H1 (cell line): ENCODE measurements at regions not wholly inside any gene's neighbourhood (a gene's known extent, or its start where the extent isn't known, plus 50 kb on each side); places are given as distances from the start of the nearest gene placed in this dataset.
A peak's percentile ranks its signal among the peaks of the same experiment; 100 is the strongest.

Source experiments
- CTCF ChIA-PET: fragments of 300-600 bp; sonication (Branson Sonifier 250); formaldehyde crosslinking; loops from one replicate; lab custom pipeline; 2021; ENCODE audit not compliant: partially characterized antibody; lab: Charles Lee
- POLR2A ChIA-PET: fragments of 300-600 bp; sonication (Branson Sonifier 250); formaldehyde crosslinking; loops from one replicate; lab custom pipeline; 2021; ENCODE audit warnings: inconsistent platforms; ENCODE audit not compliant: partially characterized antibody; lab: Charles Lee
- DNase-seq, 2 experiments: peaks; one replicate each; pipeline versions ENCODE4 v3.0.0 to v3.0.0-alpha.2; 2010 to 2022; ENCODE audit warnings: low spot score in 2 of 2, low read depth in 1 of 2, mixed read lengths in 1 of 2
- FAIRE-seq: peaks from 2 replicates; lab custom pipeline; 2011; peaks lifted over from hg19 to GRCh38; lab: Jason Lieb, UNC
- H2AFZ ChIP-seq: 2 replicates; pipeline ENCODE4 v1.8.1; 2012; ENCODE audit warnings: low read length, inconsistent platforms
- H2AK5ac ChIP-seq: 2 replicates; pipeline ENCODE4 v1.6.1; 2013; ENCODE audit warnings: low read depth, low read length
- H2BK120ac ChIP-seq: replicated peaks from 2 replicates; pipeline ENCODE3; 2013; ENCODE audit warnings: low read depth, low read length, inconsistent platforms
- H2BK12ac ChIP-seq: 2 replicates; pipeline ENCODE4 v1.6.1; 2013; ENCODE audit warnings: low read depth, low read length
- H2BK15ac ChIP-seq: 2 replicates; pipeline ENCODE4 v1.6.1; 2013; ENCODE audit warnings: low read length
- H2BK20ac ChIP-seq: 2 replicates; pipeline ENCODE4 v1.6.1; 2013; ENCODE audit warnings: low read length
- H2BK5ac ChIP-seq: 2 replicates; pipeline ENCODE4 v1.6.1; 2013; ENCODE audit warnings: low read depth, low read length
- H3K14ac ChIP-seq: 2 replicates; pipeline ENCODE4 v1.6.1; 2013; ENCODE audit warnings: inconsistent platforms; ENCODE audit not compliant: insufficient read length
- H3K18ac ChIP-seq: 2 replicates; pipeline ENCODE4 v1.6.1; 2013; ENCODE audit warnings: low read length; ENCODE audit errors: extremely low read depth
- H3K23ac ChIP-seq: 2 replicates; pipeline ENCODE4 v1.6.1; 2013; ENCODE audit warnings: inconsistent platforms; ENCODE audit not compliant: insufficient read length
- H3K23me2 ChIP-seq: 2 replicates; pipeline ENCODE4 v1.6.1; 2013; ENCODE audit warnings: low read depth, low read length
- H3K27ac ChIP-seq: 2 replicates; pipeline ENCODE4 v1.6.1; 2011; ENCODE audit warnings: low read depth, low read length, inconsistent platforms
- H3K27me3 ChIP-seq, 4 experiments: replicated peaks in 1 of 4; 1 replicate in 1 of 4; 2 replicates in 3 of 4; pipeline versions ENCODE4 v1.6.1 to v1.8.1; 2011 to 2013; ENCODE audit warnings: low read length in 3 of 4, mild to moderate bottlenecking in 3 of 4, inconsistent platforms in 2 of 4, mixed read lengths in 2 of 4, moderate library complexity in 1 of 4; ENCODE audit not compliant: control insufficient read depth in 3 of 4, insufficient read depth in 3 of 4; ENCODE audit errors: extremely low read depth in 1 of 4
- H3K36me3 ChIP-seq, 4 experiments: 2 replicates each; pipeline versions ENCODE4 v1.6.1 to v1.8.1; 2011 to 2013; ENCODE audit warnings: mild to moderate bottlenecking in 4 of 4, low read length in 3 of 4, moderate library complexity in 2 of 4, control low read depth in 1 of 4, inconsistent platforms in 1 of 4; ENCODE audit not compliant: insufficient read depth in 4 of 4, control insufficient read depth in 2 of 4
- H3K4ac ChIP-seq: replicated peaks from 2 replicates; pipeline ENCODE3; 2013; ENCODE audit warnings: low read length, low read depth, mixed read lengths, inconsistent platforms; ENCODE audit not compliant: insufficient read length
- H3K4me1 ChIP-seq, 4 experiments: replicated peaks in 1 of 4; 1 replicate in 1 of 4; 2 replicates in 3 of 4; pipeline versions ENCODE4 v1.6.1 to v1.8.1; 2011 to 2013; ENCODE audit warnings: low read length in 3 of 4, inconsistent platforms in 2 of 4, mixed read lengths in 1 of 4; ENCODE audit not compliant: insufficient read depth in 4 of 4, control insufficient read depth in 3 of 4
- H3K4me2 ChIP-seq, 2 experiments: 2 replicates each; pipeline versions ENCODE4 v1.6.1 to v1.8.1; 2011 to 2013; ENCODE audit warnings: low read depth in 2 of 2, low read length in 2 of 2, control low read depth in 1 of 2, inconsistent platforms in 1 of 2, mild to moderate bottlenecking in 1 of 2; ENCODE audit not compliant: insufficient read depth in 1 of 2
- H3K4me3 ChIP-seq, 4 experiments: fragments of 200-600, 300-600 bp in 1 of 4; sonication (generic), shearing (Covaris generic), sonication (Bioruptor Twin) in 1 of 4; 2 replicates each; pipeline versions ENCODE4 v1.5.1 to v1.8.1; 2011 to 2016; ENCODE audit warnings: low read length in 4 of 4, low read depth in 3 of 4, control low read depth in 2 of 4, inconsistent platforms in 2 of 4, mild to moderate bottlenecking in 2 of 4, mixed read lengths in 1 of 4, moderate library complexity in 1 of 4; ENCODE audit not compliant: insufficient read depth in 2 of 4; ENCODE audit errors: extremely low read depth in 1 of 4
- H3K56ac ChIP-seq: replicated peaks from 2 replicates; pipeline ENCODE3; 2013; ENCODE audit warnings: low read depth, mild to moderate bottlenecking, mixed read lengths, low read length, inconsistent platforms; ENCODE audit not compliant: insufficient read length
- H3K79me1 ChIP-seq: 2 replicates; pipeline ENCODE4 v1.6.1; 2013; ENCODE audit warnings: low read depth, low read length, control low read depth
- H3K79me2 ChIP-seq, 2 experiments: 2 replicates each; pipeline versions ENCODE4 v1.6.1 to v1.8.1; 2012 to 2013; ENCODE audit warnings: low read length in 2 of 2, mild to moderate bottlenecking in 2 of 2, inconsistent platforms in 1 of 2; ENCODE audit not compliant: insufficient read depth in 2 of 2, control insufficient read depth in 1 of 2
- H3K9ac ChIP-seq, 4 experiments: replicated peaks in 1 of 4; 1 replicate in 1 of 4; 2 replicates in 3 of 4; pipeline versions ENCODE4 v1.6.1 to v1.8.1; 2011 to 2013; ENCODE audit warnings: low read depth in 3 of 4, low read length in 3 of 4, control low read depth in 2 of 4, mild to moderate bottlenecking in 2 of 4, moderate library complexity in 2 of 4, inconsistent platforms in 1 of 4; ENCODE audit errors: extremely low read depth in 1 of 4
- H3K9me3 ChIP-seq, 2 experiments: 2 replicates each; pipeline versions ENCODE4 v1.6.1 to v1.8.1; 2012 to 2013; ENCODE audit warnings: mild to moderate bottlenecking in 2 of 2, moderate library complexity in 2 of 2, control low read depth in 1 of 2, inconsistent platforms in 1 of 2, low read depth in 1 of 2, low read length in 1 of 2, mixed read lengths in 1 of 2; ENCODE audit not compliant: insufficient read depth in 2 of 2
- H4K20me1 ChIP-seq, 2 experiments: replicated peaks in 1 of 2; 2 replicates each; pipeline versions ENCODE3 to v1.8.1; 2011 to 2013; ENCODE audit warnings: inconsistent platforms in 2 of 2, low read length in 2 of 2, mild to moderate bottlenecking in 1 of 2; ENCODE audit not compliant: insufficient read depth in 2 of 2, control insufficient read depth in 1 of 2
- H4K5ac ChIP-seq: 2 replicates; pipeline ENCODE4 v1.6.1; 2013; ENCODE audit warnings: low read length, low read depth, mixed read lengths, inconsistent platforms; ENCODE audit not compliant: insufficient read length
- H4K8ac ChIP-seq: 2 replicates; pipeline ENCODE4 v1.8.0; 2013; ENCODE audit warnings: mild to moderate bottlenecking, moderate library complexity, low read length, inconsistent platforms; ENCODE audit not compliant: insufficient read depth; ENCODE audit errors: extremely low read depth
- H4K91ac ChIP-seq: replicated peaks from 2 replicates; pipeline ENCODE3; 2013; ENCODE audit warnings: low read length, mixed read lengths, inconsistent platforms; ENCODE audit not compliant: insufficient read length
- EP300 ChIP-seq, 2 experiments: IDR thresholded peaks; 1 replicate in 1 of 2; 2 replicates in 1 of 2; pipeline ENCODE4 v1.6.1; 2011 to 2012; ENCODE audit warnings: low read depth in 2 of 2, low read length in 2 of 2, mild to moderate bottlenecking in 2 of 2, borderline replicate concordance in 1 of 2, inconsistent platforms in 1 of 2, moderate library complexity in 1 of 2
- MAFK ChIP-seq: IDR thresholded peaks from 2 replicates; pipeline ENCODE4 v1.6.1; 2012; ENCODE audit warnings: low read depth, mild to moderate bottlenecking, improper control_type of control experiment, low read length
- NANOG ChIP-seq: IDR thresholded peaks from 2 replicates; pipeline ENCODE4 v1.6.1; 2011; ENCODE audit warnings: low read length, low read depth, mild to moderate bottlenecking, inconsistent platforms; ENCODE audit not compliant: insufficient read depth, poor library complexity, severe bottlenecking
- RAD21 ChIP-seq, 2 experiments: IDR thresholded peaks in 1 of 2; conservative IDR thresholded peaks in 1 of 2; 2 replicates each; pipeline ENCODE4 v1.6.1; 2011; ENCODE audit warnings: low read depth in 2 of 2, low read length in 2 of 2, improper control_type of control experiment in 1 of 2, inconsistent platforms in 1 of 2, mild to moderate bottlenecking in 1 of 2, moderate library complexity in 1 of 2
- SP2 ChIP-seq: IDR thresholded peaks from 2 replicates; pipeline ENCODE4 v1.6.1; 2012; ENCODE audit warnings: mild to moderate bottlenecking, low read length, inconsistent platforms
- WGBS, 2 experiments: shearing (Covaris generic) in 1 of 2; methylation state at CpG; one replicate each; pipeline versions ENCODE4 v1.1.6 to v1.1.7; 2013 to 2015; ENCODE audit warnings: low lambda C conversion rate in 2 of 2, mixed read lengths in 2 of 2, inconsistent platforms in 1 of 2, low coverage in 1 of 2, missing lambda C conversion rate in 1 of 2; ENCODE audit not compliant: insufficient replicate concordance in 2 of 2, insufficient coverage in 1 of 2, insufficient read length in 1 of 2; ENCODE audit errors: extremely low coverage in 1 of 2, missing lambda C conversion rate in 1 of 2; 5-methylcytosine and 5-hydroxymethylcytosine counted together
- TF ChIP-seq, protein P1 (sequence below), 3 experiments: IDR thresholded peaks; 1 replicate in 2 of 3; 2 replicates in 1 of 3; pipeline versions ENCODE4 v1.5.1 to v1.6.1; 2011; ENCODE audit warnings: low read length in 3 of 3, mild to moderate bottlenecking in 3 of 3, inconsistent platforms in 2 of 3, low read depth in 1 of 3, moderate library complexity in 1 of 3; ENCODE audit not compliant: insufficient read depth in 1 of 3; ENCODE audit errors: control extremely low read depth in 1 of 3

DNA sequence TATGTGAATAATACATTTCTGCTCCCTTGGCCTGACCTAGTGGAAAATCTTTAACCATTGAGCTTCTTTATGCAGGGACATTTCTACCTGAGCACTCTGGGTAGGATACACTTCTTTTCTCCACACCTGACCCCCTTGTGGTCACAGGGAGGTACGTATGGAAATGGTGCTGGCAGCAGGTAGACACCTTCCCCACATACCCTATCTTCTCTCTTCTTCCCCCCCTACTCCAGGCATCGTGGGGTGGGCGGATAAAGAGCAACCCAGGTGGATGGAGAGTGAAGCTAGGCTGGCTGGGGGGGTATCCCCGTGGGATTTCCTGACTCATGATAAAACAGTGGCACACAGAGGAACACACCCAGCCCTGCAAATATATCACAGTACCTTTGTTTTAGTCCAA lies 312.1 kb downstream of the ARRDC4 start:
- Histone ChIP-seq H3K27me3 (no peaks in the 10 kb centered on the region), H3K27ac (no peak overlapping the region), H2AK5ac (no peak overlapping the region), H3K79me1 (no peaks in the 10 kb centered on the region), H3K9me3 (peaks cover 3 to 5% of the 10 kb centered on the region in 2 experiments; a peak in 1 of 4 replicates), H3K36me3 (no peaks in the 10 kb centered on the region), H3K56ac (no peak overlapping the region), H2BK12ac (no peak overlapping the region), H4K20me1 (no peaks in the 10 kb centered on the region)
- DNase-seq (no peak), FAIRE-seq (no peak)
- POLR2A ChIA-PET: interaction anchor here (0.5 kb wide), 1 partner anchor 100 kb away, joined by 3 read pairs; no protein-coding TSS in a partner anchor
- TF ChIP-seq SP2 (no peak), RAD21 (IDR thresholded peaks at IDR 0.05 in 1 of 2, conservative IDR thresholded peaks at IDR 0.05 in 1 of 2; ENCODE audit: low read depth in 2 of 2, low read length in 2 of 2) (peak in 1 of 2 experiments; percentile 15; a peak in 1 of 4 replicates), MAFK (no peak), EP300 (IDR thresholded peaks at IDR 0.05; ENCODE audit: borderline replicate concordance in 1 of 2, low read depth in 2 of 2, low read length in 2 of 2) (no peak), NANOG (no peak)
- TF ChIP-seq, protein P1, sequence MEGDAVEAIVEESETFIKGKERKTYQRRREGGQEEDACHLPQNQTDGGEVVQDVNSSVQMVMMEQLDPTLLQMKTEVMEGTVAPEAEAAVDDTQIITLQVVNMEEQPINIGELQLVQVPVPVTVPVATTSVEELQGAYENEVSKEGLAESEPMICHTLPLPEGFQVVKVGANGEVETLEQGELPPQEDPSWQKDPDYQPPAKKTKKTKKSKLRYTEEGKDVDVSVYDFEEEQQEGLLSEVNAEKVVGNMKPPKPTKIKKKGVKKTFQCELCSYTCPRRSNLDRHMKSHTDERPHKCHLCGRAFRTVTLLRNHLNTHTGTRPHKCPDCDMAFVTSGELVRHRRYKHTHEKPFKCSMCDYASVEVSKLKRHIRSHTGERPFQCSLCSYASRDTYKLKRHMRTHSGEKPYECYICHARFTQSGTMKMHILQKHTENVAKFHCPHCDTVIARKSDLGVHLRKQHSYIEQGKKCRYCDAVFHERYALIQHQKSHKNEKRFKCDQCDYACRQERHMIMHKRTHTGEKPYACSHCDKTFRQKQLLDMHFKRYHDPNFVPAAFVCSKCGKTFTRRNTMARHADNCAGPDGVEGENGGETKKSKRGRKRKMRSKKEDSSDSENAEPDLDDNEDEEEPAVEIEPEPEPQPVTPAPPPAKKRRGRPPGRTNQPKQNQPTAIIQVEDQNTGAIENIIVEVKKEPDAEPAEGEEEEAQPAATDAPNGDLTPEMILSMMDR (IDR thresholded peaks at IDR 0.05; ENCODE audit: control extremely low read depth in 1 of 3, insufficient read depth in 1 of 3, low read depth in 1 of 3, low read length in 3 of 3): peak; percentile 7 to 53 (median 47); a peak in 2 of 4 replicates
- TF ChIP-seq, all 59 proteins: peak for 2
- H4K8ac ChIP-seq: no peak overlapping the region
- no peaks in the 10 kb centered on the region; the same call in 1 of the 2 replicates for H3K23me2 ChIP-seq
- H3K23ac ChIP-seq: no peak overlapping the region
- H3K14ac ChIP-seq: no peak overlapping the region
- H2BK5ac ChIP-seq: no peak overlapping the region
- CTCF ChIA-PET: interaction anchor here (0.6 to 1.2 kb wide), 4 partner anchors 9 to 64 kb away, joined by 3 to 5 read pairs (median 4); no protein-coding TSS in a partner anchor
- no peak overlapping the region for H3K18ac ChIP-seq
- no peaks in the 10 kb centered on the region for H3K4me1 ChIP-seq
- no peaks in the 10 kb centered on the region for H3K79me2 ChIP-seq
- 76% methylated on average over 4 of the region's 4 CpGs; no CpG with 5 or more reads in 1 of the 2 experiments for WGBS, 2 experiments
- no peak overlapping the region for H3K9ac ChIP-seq
- H2BK20ac ChIP-seq: no peak overlapping the region
- no peak overlapping the region for H3K4me3 ChIP-seq
- H3K4me2 ChIP-seq: no peak overlapping the region
- no peak overlapping the region for H2AFZ ChIP-seq
- no peak overlapping the region for H2BK120ac ChIP-seq
- H4K91ac ChIP-seq: no peak overlapping the region
- no peak overlapping the region for H3K4ac ChIP-seq
- no peak overlapping the region for H2BK15ac ChIP-seq
- no peak overlapping the region for H4K5ac ChIP-seq
